GM19468 (cell line): ENCODE measurements at regions not wholly inside any gene's neighbourhood (a gene's known extent, or its start where the extent isn't known, plus 50 kb on each side); places are given as distances from the start of the nearest gene placed in this dataset.

Source experiments
- ATAC-seq: cut with Tn5 transposase; IDR thresholded peaks from one replicate; pipeline ENCODE4 v1.9.1; 2021; ENCODE audit warnings: mild to moderate bottlenecking, moderate library complexity, moderate number of reproducible peaks; ENCODE audit not compliant: unreplicated experiment; ENCODE audit errors: extremely low read depth

DNA sequence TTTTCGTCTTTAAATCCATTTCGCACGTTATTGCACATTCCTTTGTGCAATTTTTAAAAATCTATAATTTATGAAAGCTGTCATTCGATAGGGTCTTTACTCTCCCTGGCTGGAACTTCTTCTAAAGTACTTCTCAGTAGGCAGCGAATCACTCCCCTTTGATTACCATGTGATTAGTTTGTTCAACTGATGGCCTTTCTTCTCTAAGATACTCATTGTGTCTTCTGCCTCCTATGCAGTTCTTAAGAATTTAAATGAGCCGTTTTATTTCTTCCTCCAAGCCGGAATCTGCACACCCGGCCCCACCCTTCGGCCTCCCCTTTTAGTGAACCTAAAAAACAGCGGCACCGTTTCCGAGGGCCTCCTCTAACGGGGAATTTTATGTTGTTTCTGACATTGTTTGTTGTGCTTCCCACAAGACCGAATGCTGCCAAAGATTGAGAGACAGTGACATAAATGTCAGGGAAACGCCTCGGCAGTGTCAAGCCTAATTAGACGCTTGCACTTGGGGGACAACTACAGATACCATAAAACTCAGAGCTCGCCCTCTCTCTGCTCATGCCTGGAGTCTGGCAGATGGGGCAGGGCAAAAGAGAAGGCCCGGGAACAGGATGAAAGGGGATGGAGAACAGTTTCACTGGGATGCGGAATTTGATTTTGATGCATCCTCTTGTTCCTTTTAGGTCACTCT, 255.3 kb downstream of the BCL11A start:
- no peak for ATAC-seq

DNA sequence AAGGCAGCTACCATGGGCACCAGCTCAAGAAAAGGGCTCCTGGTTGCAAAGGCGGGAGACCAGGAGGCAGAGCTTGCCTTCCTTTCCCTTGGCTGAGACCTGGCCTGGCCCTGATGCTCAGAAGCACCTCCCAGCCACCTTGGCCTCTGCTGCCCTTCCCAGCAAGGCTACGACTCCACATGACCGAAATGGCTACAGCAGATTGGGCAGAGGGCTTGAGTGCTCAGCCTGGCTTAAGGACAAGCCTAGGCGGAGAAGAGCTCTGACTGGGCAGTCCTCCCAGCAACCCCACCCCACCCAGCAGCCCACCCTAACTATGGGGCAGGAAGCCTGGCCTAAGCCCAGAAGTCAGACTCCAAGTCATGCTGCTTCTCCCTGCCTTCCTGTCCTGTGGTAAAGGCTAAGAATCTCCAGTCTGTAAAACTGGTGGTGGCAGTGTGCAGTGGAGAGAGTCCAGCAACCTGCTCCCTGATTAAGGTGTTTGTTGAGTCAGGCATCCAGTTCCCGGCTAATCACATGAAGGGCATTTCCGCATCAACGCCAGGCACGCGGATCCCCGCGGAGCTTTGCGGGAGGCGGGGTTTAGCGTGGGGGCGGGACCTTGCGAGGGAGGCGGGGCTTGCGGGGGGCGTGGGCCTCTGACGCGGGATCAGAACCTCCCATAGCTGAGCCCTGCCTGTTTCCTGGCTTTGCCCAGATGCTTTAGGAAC, 256.0 kb downstream of the BCL11A start:
- ATAC-seq, result no peak

DNA sequence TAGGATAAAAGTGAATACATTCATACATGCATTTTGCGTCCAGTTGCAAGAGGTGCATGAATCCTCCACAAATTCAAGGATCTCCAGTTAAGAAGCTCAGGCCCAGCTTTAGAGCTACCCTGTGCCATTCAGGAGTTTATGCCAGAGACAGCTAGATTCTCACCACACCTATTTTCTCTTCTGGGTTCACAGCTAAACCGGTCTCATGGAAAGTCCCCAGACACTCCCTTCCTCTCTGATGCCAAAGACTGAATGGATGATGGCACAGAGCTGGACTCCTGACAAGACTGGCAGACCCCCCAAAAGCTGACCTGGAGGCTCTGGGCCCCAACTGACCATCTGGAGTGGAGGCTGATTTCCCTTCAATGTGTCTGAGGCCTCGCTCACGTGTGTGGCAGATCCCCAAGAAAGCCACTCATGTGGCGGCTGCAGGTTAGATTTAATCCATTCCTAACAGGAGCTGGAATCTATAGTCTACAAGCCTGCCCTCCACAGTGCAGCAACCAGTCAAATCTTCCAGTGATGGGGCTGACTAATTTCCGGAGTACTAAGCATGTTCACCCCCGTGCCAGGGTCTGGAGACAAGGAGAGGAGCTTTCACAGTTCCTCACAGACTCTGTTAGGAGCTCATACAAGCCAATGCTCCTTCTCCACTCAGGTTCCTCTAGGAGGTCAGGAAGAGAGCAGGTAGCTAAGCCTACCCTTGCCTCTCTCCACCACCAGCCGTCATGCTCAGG, 257.1 kb downstream of the BCL11A start:
- ATAC-seq, result no peak

DNA sequence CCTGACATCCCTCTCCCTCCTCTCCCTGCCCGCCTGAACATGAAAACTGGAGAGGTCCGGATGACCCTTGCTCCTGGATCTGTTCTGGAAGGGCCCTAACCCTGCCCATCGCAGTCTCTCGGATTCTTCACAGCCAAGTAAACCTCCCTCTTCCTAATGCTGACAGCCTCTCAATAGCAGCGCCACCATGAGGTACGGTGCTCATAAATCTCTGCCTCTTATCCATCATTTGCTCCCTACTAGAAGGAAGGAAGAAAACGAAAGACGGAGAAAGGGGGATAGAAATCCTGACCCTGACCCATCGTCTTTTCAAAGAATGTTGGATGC, 257.9 kb downstream of the BCL11A start:
- ATAC-seq, result no peak

DNA sequence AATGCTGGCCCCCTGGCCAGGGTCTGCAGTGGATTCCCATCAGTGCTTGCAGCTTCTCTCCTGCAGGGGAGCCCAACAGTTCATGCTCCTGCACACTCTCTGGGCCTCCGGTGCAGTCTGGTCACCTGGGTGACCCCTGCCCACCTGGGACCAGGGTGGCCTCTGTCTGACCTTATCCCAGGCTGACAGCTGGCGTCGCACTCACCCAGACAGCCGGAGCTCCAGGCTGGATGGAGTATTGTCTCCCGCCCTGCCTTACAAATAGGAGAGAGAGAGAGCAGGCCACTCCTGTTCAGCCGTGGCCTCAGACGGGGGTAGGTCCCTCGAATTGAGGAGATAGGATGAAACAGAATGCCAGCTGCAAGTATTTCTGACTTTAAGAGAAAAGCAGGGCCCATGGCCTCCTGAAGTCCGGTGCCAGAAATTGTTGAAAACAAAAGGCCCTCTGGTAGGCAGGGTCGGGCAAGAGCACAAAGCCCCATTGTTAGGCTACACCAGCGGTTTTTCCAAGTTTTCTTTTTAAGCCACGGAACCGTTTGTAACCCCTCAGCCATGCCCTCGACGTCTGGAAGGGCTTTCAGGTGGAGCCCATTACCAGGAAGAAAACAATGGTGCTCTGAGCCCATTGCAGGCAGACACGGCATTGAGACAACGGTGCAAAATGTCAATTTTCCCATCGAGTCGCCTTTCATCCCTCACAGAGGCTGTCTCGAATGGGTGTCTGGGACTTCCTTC, 258.4 kb downstream of the BCL11A start:
- ATAC-seq, result no peak

DNA sequence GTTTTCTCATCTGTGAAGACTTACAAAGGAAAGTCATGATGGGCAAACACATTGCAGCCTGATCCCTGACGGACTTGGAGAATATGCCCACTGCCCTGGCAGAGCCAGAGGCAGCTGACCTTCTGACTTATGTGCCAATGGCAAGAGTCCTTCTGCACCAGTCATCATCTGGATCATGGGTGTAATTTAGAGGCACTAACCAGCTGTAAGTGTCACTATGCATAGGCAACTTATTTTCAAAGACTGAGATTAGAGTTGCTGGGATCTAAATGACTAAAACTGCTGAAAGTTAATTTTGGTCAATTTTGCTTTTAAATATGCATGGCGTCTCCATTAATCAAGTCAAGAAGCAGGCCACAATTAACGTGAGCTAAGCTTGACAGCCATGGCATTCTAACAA, 261.2 kb downstream of the BCL11A start:
- ATAC-seq, result no peak

DNA sequence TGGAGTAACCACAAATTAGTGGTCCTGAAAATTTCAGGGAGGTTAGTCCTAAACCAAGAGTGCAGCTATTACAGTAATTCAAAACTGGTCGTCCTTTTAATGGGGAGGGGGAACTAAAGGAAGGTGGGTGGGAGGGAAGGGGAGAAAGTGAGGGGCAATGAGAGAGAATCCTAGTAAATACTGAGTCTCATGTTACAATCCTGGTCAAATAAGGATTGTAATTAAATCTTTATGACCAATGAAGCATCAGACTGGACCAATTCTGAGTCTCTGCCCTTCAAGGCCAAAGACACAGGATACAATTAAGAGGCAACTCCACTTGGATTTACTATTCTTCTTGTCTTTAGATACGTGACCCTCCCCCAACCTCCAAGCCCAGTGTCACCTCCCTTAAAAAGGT, 262.9 kb downstream of the BCL11A start:
- no peak for ATAC-seq

DNA sequence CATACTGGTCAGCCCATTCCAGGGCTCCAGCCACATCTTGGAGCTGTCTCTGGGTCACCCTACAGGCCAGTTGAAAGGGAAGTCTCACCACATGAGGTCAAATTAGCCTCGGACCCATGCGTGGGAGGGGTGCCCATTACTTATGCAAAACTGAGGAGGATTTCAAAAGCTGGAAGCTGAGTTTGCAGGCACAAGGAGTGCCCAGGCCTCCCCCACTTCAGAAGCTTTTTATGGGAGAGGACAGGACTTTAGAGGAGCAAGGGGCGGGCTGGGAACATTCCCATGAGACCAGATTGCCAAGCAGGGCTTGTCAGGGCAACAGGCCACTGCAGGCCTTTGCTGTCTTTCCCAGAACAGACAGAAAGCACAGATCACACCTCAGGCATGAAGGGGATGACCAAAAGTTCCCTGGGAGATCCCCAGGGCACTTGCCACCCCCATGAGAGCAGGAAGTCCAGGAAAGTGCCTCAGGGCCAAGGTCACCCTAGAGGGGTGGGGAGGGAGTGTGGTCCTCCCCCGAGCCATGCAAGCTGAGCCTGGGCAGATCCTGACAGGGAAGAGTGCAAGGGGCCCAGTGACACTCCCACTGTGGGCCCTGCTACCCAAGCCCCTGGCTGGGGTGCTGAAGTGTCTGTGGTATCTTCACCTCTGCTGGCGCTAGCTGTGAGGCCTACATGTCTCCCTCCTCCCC, 267.7 kb downstream of the BCL11A start:
- no peak for ATAC-seq

DNA sequence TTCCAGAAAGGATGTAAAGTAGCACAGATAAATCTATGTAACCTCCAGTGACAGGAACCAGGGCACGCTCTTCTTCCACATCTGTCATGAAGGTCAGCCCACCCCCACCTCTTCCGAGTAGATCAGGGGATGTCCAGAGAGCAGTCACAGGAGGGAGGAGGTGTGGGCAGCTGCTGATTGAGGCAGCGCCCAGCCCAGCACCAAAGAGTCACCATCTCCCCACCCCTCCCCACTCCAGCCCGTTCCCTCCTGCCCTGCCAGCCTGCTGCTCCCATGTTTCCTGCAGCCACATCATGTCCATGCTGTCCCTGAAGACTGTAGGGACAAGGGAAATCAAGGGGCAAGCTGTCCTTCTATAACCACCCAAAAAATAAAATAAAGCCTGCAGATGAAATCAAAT, 269.8 kb downstream of the BCL11A start:
- ATAC-seq, result no peak

DNA sequence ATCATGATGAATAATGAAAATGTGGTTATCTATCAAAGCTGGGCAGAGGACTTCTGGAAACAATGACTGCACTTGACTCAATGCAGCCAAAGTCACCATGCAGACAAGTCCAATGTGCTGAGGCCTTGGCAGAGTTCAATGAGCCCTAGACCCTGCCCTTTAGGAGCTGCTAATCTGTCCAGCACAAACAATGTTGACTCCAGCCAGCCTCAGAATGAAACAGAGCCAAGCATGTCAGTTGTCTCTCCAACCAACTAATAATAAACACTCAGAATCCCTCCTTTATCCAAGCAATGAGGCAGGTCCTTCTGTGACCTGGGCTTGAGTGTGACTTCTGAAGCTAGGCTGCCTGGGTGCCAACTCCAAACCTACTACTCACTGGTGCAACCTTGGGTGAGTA, 270.6 kb downstream of the BCL11A start:
- no peak for ATAC-seq

DNA sequence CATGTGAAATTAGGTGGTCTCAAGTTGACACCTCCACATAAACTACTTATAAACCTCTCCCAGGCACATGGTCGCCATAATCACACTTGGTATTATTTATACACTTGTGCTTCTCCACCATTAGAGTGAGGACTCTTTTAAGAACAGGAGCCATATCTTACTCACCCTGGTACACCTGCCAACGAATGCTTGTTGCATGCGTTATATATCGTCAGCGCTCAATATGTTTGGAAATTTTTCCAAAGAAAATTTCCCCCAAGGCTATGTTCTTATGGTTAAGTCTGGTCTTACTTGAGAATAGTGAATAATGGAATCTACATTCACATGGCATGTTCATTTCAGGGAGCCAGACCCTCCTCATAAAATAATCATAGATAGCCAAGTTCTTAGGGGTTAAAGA, 271.7 kb downstream of the BCL11A start:
- ATAC-seq, result no peak

DNA sequence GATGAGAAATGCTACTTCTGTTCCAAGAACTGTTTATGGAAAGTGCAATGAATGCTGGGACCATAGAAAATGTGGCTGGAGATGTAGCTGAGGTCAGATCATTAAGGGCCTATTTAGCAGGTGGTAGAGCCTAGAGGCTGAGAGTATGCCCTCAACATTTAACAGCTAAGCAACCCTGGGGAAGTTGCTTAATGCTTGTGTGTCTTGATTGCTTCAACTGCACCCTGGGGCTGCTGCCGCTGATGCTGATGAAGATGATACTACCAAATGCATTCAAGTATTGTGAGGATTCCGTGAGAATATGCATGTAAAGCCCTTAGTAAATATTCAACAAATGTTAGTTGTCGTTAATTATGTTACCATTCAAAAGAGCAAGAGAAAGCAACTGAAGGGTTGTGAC, 273.2 kb downstream of the BCL11A start:
- no peak for ATAC-seq

DNA sequence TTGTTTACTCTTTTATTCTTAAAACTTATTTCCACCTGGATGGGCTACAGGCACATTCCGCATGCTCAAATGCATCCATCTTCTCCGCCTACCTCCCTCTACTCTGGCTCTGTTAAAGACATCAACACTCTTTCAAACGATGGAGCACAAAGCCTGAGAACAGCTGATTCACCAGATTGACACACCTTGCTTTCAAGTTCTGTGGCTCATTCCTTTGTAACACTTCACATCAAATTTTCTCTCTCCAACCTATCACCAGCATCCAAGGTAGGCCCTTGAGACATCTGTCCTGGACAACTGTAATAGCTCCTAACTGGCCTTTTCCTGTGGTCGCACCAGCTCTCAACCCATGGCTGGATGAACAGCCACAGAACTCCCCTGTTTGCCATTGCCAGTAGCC, 274.5 kb downstream of the BCL11A start:
- no peak for ATAC-seq

DNA sequence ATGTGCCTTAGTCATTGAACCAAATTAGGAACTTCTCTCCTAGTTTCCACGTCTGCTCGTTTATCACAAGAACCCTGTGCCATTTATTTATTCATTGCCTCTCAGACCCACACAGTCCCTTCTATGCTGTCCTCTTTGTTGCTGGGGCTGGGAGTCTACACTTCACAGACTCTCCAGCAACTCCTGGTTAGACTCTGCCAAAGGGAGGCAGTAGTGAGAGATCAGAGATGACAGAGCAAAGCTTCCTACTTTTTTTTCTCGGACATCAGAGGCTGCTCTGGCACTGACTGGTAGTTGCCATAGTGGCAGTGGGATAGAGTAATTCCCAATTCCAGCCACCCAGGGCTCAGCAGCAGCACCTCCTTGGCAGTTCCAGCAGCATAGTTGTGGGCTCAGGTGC, 277.5 kb downstream of the BCL11A start:
- no peak for ATAC-seq

DNA sequence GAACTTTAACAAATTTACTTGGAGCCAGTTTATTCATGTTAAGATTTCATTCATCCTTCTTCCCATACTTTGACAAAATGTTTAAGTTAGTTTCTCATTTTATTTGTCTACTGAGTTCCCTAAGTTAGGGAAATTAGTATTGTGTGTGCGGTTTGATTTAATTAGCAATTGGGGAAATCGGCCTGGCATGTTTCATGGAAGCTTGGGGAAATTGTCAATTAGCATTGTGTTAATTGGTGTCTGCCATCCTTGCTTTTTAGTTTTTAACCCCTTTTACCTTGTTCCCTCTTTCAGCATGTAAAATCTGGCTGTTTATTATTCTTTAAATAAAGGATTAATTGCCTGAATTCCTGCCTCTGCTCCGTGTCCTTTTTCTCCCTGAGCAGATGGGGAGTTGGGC, 279.6 kb downstream of the BCL11A start:
- ATAC-seq, result no peak

DNA sequence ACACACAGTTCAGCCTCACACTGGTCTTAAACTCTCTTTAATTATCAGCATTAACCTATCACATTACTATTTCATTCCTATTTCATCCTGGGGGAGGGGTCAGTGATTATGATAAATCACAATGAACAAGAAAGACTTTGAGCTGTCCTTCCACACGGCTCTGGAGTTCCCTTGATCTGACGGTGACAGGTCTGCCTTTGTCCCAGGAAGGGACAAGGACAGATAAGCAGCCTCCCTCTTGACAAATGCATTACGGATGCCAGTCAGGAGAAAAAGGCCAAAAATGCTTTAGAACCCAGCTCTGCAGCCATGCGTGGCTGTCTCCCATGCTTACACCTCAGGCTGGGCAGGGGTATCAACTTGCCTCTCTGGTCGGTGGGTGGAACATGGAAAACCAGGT, 281.7 kb downstream of the BCL11A start:
- no peak for ATAC-seq

DNA sequence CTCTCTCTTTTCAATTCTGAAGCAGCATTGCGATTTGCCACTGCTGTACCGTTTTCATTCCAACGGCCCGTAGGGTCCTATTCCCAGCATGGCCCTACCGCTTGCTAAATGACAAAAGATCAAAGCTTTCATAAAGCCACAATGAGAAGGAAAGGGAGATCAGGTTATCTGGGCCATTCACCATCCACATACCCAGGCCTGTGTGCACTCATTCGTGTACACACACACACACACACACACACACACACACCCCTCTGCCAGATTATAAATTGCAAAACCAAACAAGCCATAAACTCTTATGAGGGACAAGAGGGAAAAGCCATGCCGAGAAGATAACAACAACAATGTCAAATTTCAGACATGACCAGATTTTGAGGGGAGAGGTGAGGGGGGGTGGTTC, 282.3 kb downstream of the BCL11A start:
- no peak for ATAC-seq

DNA sequence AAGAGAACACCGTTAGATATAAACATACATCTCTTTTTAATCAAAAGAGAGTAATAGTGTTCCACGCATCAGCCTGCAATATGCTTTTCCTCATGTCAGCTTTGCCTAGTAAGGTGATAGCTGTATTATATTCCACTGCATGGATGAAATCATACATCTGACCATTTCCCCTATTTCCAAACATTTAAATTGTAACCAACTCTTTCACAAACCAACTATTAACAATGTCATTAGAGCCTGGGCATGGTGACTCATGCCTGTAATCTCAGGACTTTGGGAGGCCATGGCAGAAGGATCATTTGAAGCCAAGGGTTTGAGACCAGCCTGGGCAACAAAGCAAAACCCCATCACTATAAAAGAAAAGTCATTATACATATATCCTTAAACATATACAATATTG, 284.8 kb downstream of the BCL11A start:
- no peak for ATAC-seq

DNA sequence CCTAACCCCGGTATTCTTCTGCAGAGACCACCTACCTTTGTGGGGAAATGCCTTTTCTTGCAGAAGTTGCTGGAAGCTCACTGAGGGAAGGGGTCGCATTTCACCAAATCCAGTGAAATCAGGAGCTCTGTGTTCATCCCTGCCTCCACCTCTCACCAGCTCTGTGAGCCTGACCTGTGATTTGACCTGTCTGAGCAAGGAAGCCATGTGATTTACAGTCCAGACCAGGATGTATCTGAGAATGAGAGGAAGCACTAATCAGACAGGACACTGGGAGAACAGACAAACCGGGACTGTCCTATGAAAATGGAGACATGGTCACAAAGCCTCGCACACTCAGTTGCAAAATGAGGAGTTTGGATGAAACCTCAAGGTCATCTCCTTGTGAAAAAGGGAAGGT, 285.4 kb downstream of the BCL11A start:
- ATAC-seq, result no peak

DNA sequence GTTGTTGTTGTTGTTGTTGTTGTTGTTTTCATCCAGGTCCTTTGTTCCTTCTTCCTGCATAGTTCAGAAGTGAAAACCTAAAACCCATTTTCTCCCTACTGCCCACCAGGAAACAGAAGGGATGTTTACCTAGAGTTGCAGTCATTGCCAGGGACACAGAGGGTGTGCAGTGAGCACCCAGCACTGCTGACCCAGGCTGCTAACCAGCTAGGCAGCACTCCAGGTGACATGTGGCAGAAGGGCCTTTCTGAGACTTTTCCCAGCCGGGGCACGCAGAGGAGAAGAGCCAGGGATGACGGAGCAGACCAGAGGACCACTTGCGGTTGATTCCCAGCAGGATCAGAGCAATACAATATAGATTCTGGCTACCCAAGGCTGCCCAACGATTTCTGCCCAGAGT, 286.3 kb downstream of the BCL11A start:
- ATAC-seq, result no peak
